DOHH2 (cell line): ENCODE measurements at regions not wholly inside any gene's neighbourhood (a gene's known extent, or its start where the extent isn't known, plus 50 kb on each side); places are given as distances from the start of the nearest gene placed in this dataset.

Experiments used
- H3F3A ChIP-seq: fragments of 200-600 bp; sonication (generic), shearing (Covaris generic); 2 replicates; pipeline ENCODE4 v1.6.0; 2016; ENCODE audit warnings: antibody characterized with exemption, mild to moderate bottlenecking; ENCODE audit not compliant: control insufficient read depth, insufficient read depth
- H3K27ac ChIP-seq: fragments of 200-600 bp; sonication (generic); 2 replicates; pipeline ENCODE4 v1.5.1; 2014; ENCODE audit warnings: low read depth, mild to moderate bottlenecking, low read length, moderate library complexity
- H3K27me3 ChIP-seq: fragments of 200-600 bp; sonication (generic); 2 replicates; pipeline ENCODE4 v1.6.1; 2014; ENCODE audit warnings: mild to moderate bottlenecking, low read length, mixed read lengths; ENCODE audit not compliant: control insufficient read depth
- H3K36me3 ChIP-seq: fragments of 200-600 bp; sonication (generic); 2 replicates; pipeline ENCODE4 v1.6.1; 2014; ENCODE audit warnings: mild to moderate bottlenecking, low read length, moderate library complexity, mixed read lengths; ENCODE audit not compliant: control insufficient read depth
- H3K4me1 ChIP-seq: fragments of 200-600 bp; sonication (generic); 2 replicates; pipeline ENCODE4 v1.6.1; 2014; ENCODE audit warnings: mild to moderate bottlenecking, low read length, mixed read lengths; ENCODE audit not compliant: control insufficient read depth
- H3K4me2 ChIP-seq: fragments of 200-600 bp; sonication (generic); 2 replicates; pipeline ENCODE4 v1.6.0; 2014; ENCODE audit warnings: mild to moderate bottlenecking, low read length, moderate library complexity
- H3K4me3 ChIP-seq: fragments of 200-600 bp; sonication (generic); 2 replicates; pipeline ENCODE4 v1.5.1; 2014; ENCODE audit warnings: mild to moderate bottlenecking, low read length, mixed read lengths
- H3K79me2 ChIP-seq: fragments of 200-600 bp; sonication (generic); 2 replicates; pipeline ENCODE4 v1.6.1; 2014; ENCODE audit warnings: mild to moderate bottlenecking, low read length, mixed read lengths; ENCODE audit not compliant: control insufficient read depth
- H3K9me2 ChIP-seq: fragments of 200-600 bp; sonication (generic); replicated peaks from 2 replicates; pipeline ENCODE4 v1.6.1; 2014; ENCODE audit warnings: mild to moderate bottlenecking, low read length, mixed read lengths; ENCODE audit not compliant: control insufficient read depth
- H3K9me3 ChIP-seq: fragments of 200-600 bp; sonication (generic); 2 replicates; pipeline ENCODE4 v1.6.1; 2014; ENCODE audit warnings: antibody characterized with exemption, low read length, mixed read lengths; ENCODE audit not compliant: control insufficient read depth, insufficient read depth
- H4K20me1 ChIP-seq: fragments of 200-600 bp; sonication (generic); 2 replicates; pipeline ENCODE4 v1.6.0; 2014; ENCODE audit warnings: low read depth, mild to moderate bottlenecking, antibody characterized with exemption, low read length, moderate library complexity; ENCODE audit not compliant: control insufficient read depth, insufficient read depth
- CTCF ChIP-seq: fragments of 200-600 bp; sonication (generic); IDR thresholded peaks from one replicate; pipeline ENCODE4 v1.5.1; 2014; ENCODE audit warnings: antibody characterized with exemption, mild to moderate bottlenecking, low read depth, low read length; ENCODE audit not compliant: poor library complexity, severe bottlenecking
- EZH2phosphoT487 ChIP-seq: fragments of 200-600 bp; sonication (generic); IDR thresholded peaks from 2 replicates; pipeline ENCODE4 v1.6.1; 2017; ENCODE audit warnings: borderline replicate concordance, mild to moderate bottlenecking, antibody characterized with exemption, low read length, moderate library complexity, mixed read lengths

- no peaks in the 10 kb centered on the region for H3K4me1 ChIP-seq
- H3K27ac ChIP-seq: no peak overlapping the region
Observed at GRCh38 chr20:11851646-11852045, 66.0 kb upstream of the BTBD3 start.

GRCh38 chr20:11852189-11852588, 65.5 kb upstream of the BTBD3 start:
- H3K9me3 ChIP-seq: no peaks in the 10 kb centered on the region
- no peaks in the 10 kb centered on the region for H4K20me1 ChIP-seq
- H3K4me3 ChIP-seq: no peak overlapping the region
- H3K4me1 ChIP-seq: no peaks in the 10 kb centered on the region
- H3K27me3 ChIP-seq: no peaks in the 10 kb centered on the region
- H3F3A ChIP-seq: no peaks in the 10 kb centered on the region
- H3K27ac ChIP-seq: no peak overlapping the region
- H3K9me2 ChIP-seq: no peaks in the 10 kb centered on the region
- no peak overlapping the region for H3K4me2 ChIP-seq
- H3K79me2 ChIP-seq: no peaks in the 10 kb centered on the region
- no peaks in the 10 kb centered on the region for H3K36me3 ChIP-seq
- TF ChIP-seq CTCF (no peak), EZH2phosphoT487 (no peak)

More at GRCh38 chr20:11851646-11852045, 66.0 kb upstream of the BTBD3 start:
- Histone ChIP-seq H3K9me3 (no peaks in the 10 kb centered on the region), H3K27me3 (no peaks in the 10 kb centered on the region), H3K36me3 (no peaks in the 10 kb centered on the region), H3K79me2 (no peaks in the 10 kb centered on the region), H4K20me1 (no peaks in the 10 kb centered on the region), H3F3A (no peaks in the 10 kb centered on the region), H3K4me2 (no peak overlapping the region), H3K4me3 (no peak overlapping the region), H3K9me2 (no peaks in the 10 kb centered on the region)
- TF ChIP-seq CTCF: no peak

GRCh38 chr20:11852811-11853210, 64.9 kb upstream of the BTBD3 start:
- Histone ChIP-seq H3K79me2 (no peaks in the 10 kb centered on the region), H3K36me3 (no peaks in the 10 kb centered on the region), H4K20me1 (no peaks in the 10 kb centered on the region), H3K9me2 (no peaks in the 10 kb centered on the region), H3K4me3 (no peak overlapping the region), H3F3A (no peaks in the 10 kb centered on the region), H3K9me3 (no peaks in the 10 kb centered on the region), H3K27me3 (no peaks in the 10 kb centered on the region), H3K27ac (no peak overlapping the region), H3K4me2 (no peak overlapping the region), H3K4me1 (no peaks in the 10 kb centered on the region)
- TF ChIP-seq EZH2phosphoT487 (no peak), CTCF (no peak)

GRCh38 chr20:11853359-11853758, 64.3 kb upstream of the BTBD3 start:
- Histone ChIP-seq H4K20me1 (no peaks in the 10 kb centered on the region), H3K27ac (no peak overlapping the region), H3K4me1 (no peaks in the 10 kb centered on the region), H3K79me2 (no peaks in the 10 kb centered on the region), H3K27me3 (no peaks in the 10 kb centered on the region), H3F3A (no peaks in the 10 kb centered on the region), H3K9me3 (no peaks in the 10 kb centered on the region), H3K36me3 (no peaks in the 10 kb centered on the region), H3K4me2 (no peak overlapping the region), H3K9me2 (no peaks in the 10 kb centered on the region), H3K4me3 (no peak overlapping the region)
- no peak for TF ChIP-seq CTCF
- TF ChIP-seq EZH2phosphoT487: no peak
